Endothelial cell of umbilical vein (primary cell): ENCODE measurements at regions not wholly inside any gene's neighbourhood (a gene's known extent, or its start where the extent isn't known, plus 50 kb on each side); places are given as distances from the start of the nearest gene placed in this dataset.

Experiments
- BruUV-seq: library from RNA; stranded (reverse); fragments of 400-500 nt; replicated peaks from 2 replicates; lab custom pipeline; 2021; lab: Mats Ljungman, UMichigan
- CTCF ChIA-PET: fragments of 300-600, 350-600 bp; sonication (Branson Sonifier 250); formaldehyde crosslinking; loops from one replicate; lab custom pipeline; 2021; ENCODE audit warnings: antibody characterized with exemption, inconsistent platforms; lab: Charles Lee
- POLR2A ChIA-PET: fragments of 300-600, 350-600 bp; sonication (Branson Sonifier 250); formaldehyde crosslinking; loops from one replicate; lab custom pipeline; 2021; ENCODE audit warnings: antibody characterized with exemption, inconsistent platforms; lab: Charles Lee
- DNase-seq: peaks from one replicate; pipeline ENCODE4 v3.0.0-alpha.2; 2011; ENCODE audit warnings: low read depth, low spot score
- FAIRE-seq: peaks from 2 replicates; lab custom pipeline; 2011; peaks lifted over from hg19 to GRCh38; lab: Jason Lieb, UNC
- H2AFZ ChIP-seq: 2 replicates; pipeline ENCODE4 v1.6.0; 2012; ENCODE audit warnings: low read depth, low read length, control low read depth, inconsistent platforms
- H3K27ac ChIP-seq: 2 replicates; pipeline ENCODE4 v1.5.1; 2011; ENCODE audit warnings: low read depth, mild to moderate bottlenecking, control low read depth, low read length, moderate library complexity; ENCODE audit not compliant: insufficient read depth
- H3K27me3 ChIP-seq, 2 experiments: 2 replicates each; pipeline versions ENCODE4 v1.6.0 to v1.6.1; 2011; ENCODE audit warnings: low read length in 2 of 2, mixed read lengths in 1 of 2; ENCODE audit not compliant: control insufficient read depth in 2 of 2, insufficient read depth in 2 of 2
- H3K36me3 ChIP-seq, 2 experiments: 2 replicates in 1 of 2; 3 replicates in 1 of 2; pipeline ENCODE4 v1.5.1; 2011; ENCODE audit warnings: low read length in 2 of 2, mild to moderate bottlenecking in 1 of 2, moderate library complexity in 1 of 2; ENCODE audit not compliant: control insufficient read depth in 2 of 2, insufficient read depth in 2 of 2; ENCODE audit errors: extremely low read depth in 1 of 2
- H3K4me1 ChIP-seq: 3 replicates; pipeline ENCODE4 v1.5.1; 2011; ENCODE audit warnings: mild to moderate bottlenecking, low read length; ENCODE audit not compliant: control insufficient read depth, insufficient read depth; ENCODE audit errors: extremely low read depth
- H3K4me2 ChIP-seq: 2 replicates; pipeline ENCODE4 v1.6.1; 2011; ENCODE audit warnings: low read length, control low read depth, mixed read lengths; ENCODE audit not compliant: insufficient read depth
- H3K4me3 ChIP-seq, 3 experiments: fragments of 200-600 bp in 1 of 3; sonication (generic), shearing (Covaris generic) in 1 of 3; replicated peaks in 1 of 3; 2 replicates each; pipeline ENCODE4 v1.5.1; 2011 to 2016; ENCODE audit warnings: control low read depth in 3 of 3, low read length in 3 of 3, mild to moderate bottlenecking in 2 of 3, inconsistent platforms in 1 of 3, low read depth in 1 of 3, moderate library complexity in 1 of 3; ENCODE audit not compliant: insufficient read depth in 1 of 3
- H3K79me2 ChIP-seq: 2 replicates; pipeline ENCODE4 v1.6.0; 2012; ENCODE audit warnings: low read length, inconsistent platforms; ENCODE audit not compliant: control insufficient read depth, insufficient read depth
- H3K9ac ChIP-seq: replicated peaks from 2 replicates; pipeline ENCODE3; 2011; ENCODE audit warnings: low read length, control low read depth; ENCODE audit not compliant: insufficient read depth; ENCODE audit errors: extremely low read depth
- H3K9me1 ChIP-seq: replicated peaks from 3 replicates; pipeline ENCODE4 v1.6.0; 2011; ENCODE audit warnings: mild to moderate bottlenecking, low read length; ENCODE audit not compliant: control insufficient read depth, insufficient read depth; ENCODE audit errors: extremely low read depth
- H3K9me3 ChIP-seq: replicated peaks from 2 replicates; pipeline ENCODE4 v1.5.1; 2012; ENCODE audit warnings: low read length, inconsistent platforms; ENCODE audit not compliant: control insufficient read depth, insufficient read depth
- H4K20me1 ChIP-seq: replicated peaks from 2 replicates; pipeline ENCODE3; 2011; ENCODE audit warnings: mild to moderate bottlenecking, low read length; ENCODE audit not compliant: control insufficient read depth, insufficient read depth; ENCODE audit errors: extremely low read depth
- CTCF ChIP-seq, 2 donors: IDR thresholded peaks; 1 replicate in 1 of 2; 2 replicates in 1 of 2; pipeline ENCODE4 v1.5.1; 2011; ENCODE audit warnings: low read length in 2 of 2, mild to moderate bottlenecking in 2 of 2, moderate library complexity in 2 of 2, control low read depth in 1 of 2, inconsistent platforms in 1 of 2, low read depth in 1 of 2; ENCODE audit not compliant: insufficient read depth in 1 of 2; ENCODE audit errors: extremely low read depth in 1 of 2
- EZH2 ChIP-seq: IDR thresholded peaks from 2 replicates; pipeline ENCODE4 v1.6.1; 2012; ENCODE audit warnings: borderline replicate concordance, low read depth, mild to moderate bottlenecking, moderate library complexity, low read length, inconsistent platforms; ENCODE audit not compliant: severe bottlenecking
- FOS ChIP-seq: IDR thresholded peaks from 2 replicates; pipeline ENCODE4 v1.6.1; 2011; ENCODE audit warnings: mild to moderate bottlenecking, low read length, moderate library complexity, borderline replicate concordance; ENCODE audit not compliant: insufficient read depth
- JUN ChIP-seq: IDR thresholded peaks from 2 replicates; pipeline ENCODE4 v1.6.1; 2011; ENCODE audit warnings: borderline replicate concordance, low read depth; ENCODE audit not compliant: insufficient read length, insufficient read depth
- MAX ChIP-seq: IDR thresholded peaks from 2 replicates; pipeline ENCODE4 v1.6.1; 2011; ENCODE audit not compliant: insufficient read depth, insufficient read length
- POLR2A ChIP-seq: IDR thresholded peaks from 2 replicates; pipeline ENCODE4 v1.6.1; 2012; ENCODE audit warnings: low read depth, mild to moderate bottlenecking, control low read depth, low read length
- POLR2AphosphoS5 ChIP-seq: IDR thresholded peaks from 2 replicates; pipeline ENCODE4 v1.6.1; 2012; ENCODE audit warnings: low read depth, mild to moderate bottlenecking, control low read depth, low read length, moderate library complexity; ENCODE audit not compliant: insufficient read depth
- dilution Hi-C: fragments of 300-500 bp; cut with MboI; formaldehyde crosslinking; loops from one replicate; pipeline ENCODE4 v1.15.0; 2019; ENCODE audit warnings: low sequenced_read_pairs; ENCODE audit not compliant: extremely low pct_ligation_motif_present
- intact Hi-C: fragments of 100-400 bp; cut with micrococcal nuclease; formaldehyde crosslinking; loops from one replicate; pipeline ENCODE4 v1.10.0; 2022

GRCh38 chr15:37520026-37520425 is 414.4 kb upstream of the TMCO5A start:
- BruUV-seq = no TSS peak
- H4K20me1 ChIP-seq = no peaks in the 10 kb centered on the region
- ChIA-PET POLR2A (no interaction called here), CTCF (no interaction called here)
- no peak for DNase-seq
- no peak for FAIRE-seq
- no peak for TF ChIP-seq POLR2A
- no peak for TF ChIP-seq JUN
- no peak for TF ChIP-seq EZH2
- no peak for TF ChIP-seq CTCF (IDR thresholded peaks at IDR 0.05; ENCODE audit: extremely low read depth in 1 of 2, insufficient read depth in 1 of 2, low read depth in 1 of 2, low read length in 2 of 2)
- no peak for TF ChIP-seq MAX
- no peak for TF ChIP-seq FOS
- no peaks in the 10 kb centered on the region for H3K79me2 ChIP-seq
- H2AFZ ChIP-seq = no peak overlapping the region
- no peak overlapping the region for H3K9ac ChIP-seq
- no peaks in the 10 kb centered on the region for H3K36me3 ChIP-seq
- intact Hi-C loops = no loop called here
- no peak overlapping the region for H3K4me3 ChIP-seq
- dilution Hi-C loops = no loop called here
- no peak overlapping the region for H3K27ac ChIP-seq
- no peaks in the 10 kb centered on the region for H3K27me3 ChIP-seq
- no peaks in the 10 kb centered on the region for H3K4me1 ChIP-seq
- H3K9me3 ChIP-seq = no peaks in the 10 kb centered on the region
- H3K9me1 ChIP-seq = no peaks in the 10 kb centered on the region
- H3K4me2 ChIP-seq = no peak overlapping the region

GRCh38 chr15:37520882-37521281 is 413.6 kb upstream of the TMCO5A start:
- intact Hi-C loops (no loop called here), dilution Hi-C loops (no loop called here)
- BruUV-seq = no TSS peak
- Histone ChIP-seq H3K9me3 (no peaks in the 10 kb centered on the region), H3K9ac (no peak overlapping the region), H4K20me1 (no peaks in the 10 kb centered on the region), H3K4me2 (no peak overlapping the region), H3K27me3 (no peaks in the 10 kb centered on the region), H3K36me3 (no peaks in the 10 kb centered on the region), H3K9me1 (no peaks in the 10 kb centered on the region), H2AFZ (no peak overlapping the region), H3K4me3 (no peak overlapping the region), H3K4me1 (no peaks in the 10 kb centered on the region), H3K79me2 (no peaks in the 10 kb centered on the region), H3K27ac (no peak overlapping the region)
- no peak for FAIRE-seq
- TF ChIP-seq EZH2 (no peak), MAX (no peak), JUN (no peak), POLR2AphosphoS5 (no peak)
- ChIA-PET POLR2A (no interaction called here), CTCF (no interaction called here)
- no peak for DNase-seq
